D721Med (cell line): ENCODE measurements at regions not wholly inside any gene's neighbourhood (a gene's known extent, or its start where the extent isn't known, plus 50 kb on each side); places are given as distances from the start of the nearest gene placed in this dataset.
"Not testable (repeated sequence)": the region's sequence is repeated elsewhere in the genome, so short reads cannot be mapped to it uniquely, and the experiment has no call there.

Experiments
- DNase-seq: peaks from one replicate; pipeline ENCODE4 v3.0.0; 2011; ENCODE audit warnings: low spot score; ENCODE audit not compliant: insufficient read length
- FAIRE-seq: peaks from 2 replicates; lab custom pipeline; 2011; peaks lifted over from hg19 to GRCh38; lab: Jason Lieb, UNC
- TF ChIP-seq, protein P1 (sequence below): IDR thresholded peaks from 2 replicates; pipeline ENCODE4 v1.5.1; 2012; ENCODE audit warnings: mild to moderate bottlenecking, control low read depth; ENCODE audit not compliant: insufficient read depth; ENCODE audit errors: missing control alignments

DNA sequence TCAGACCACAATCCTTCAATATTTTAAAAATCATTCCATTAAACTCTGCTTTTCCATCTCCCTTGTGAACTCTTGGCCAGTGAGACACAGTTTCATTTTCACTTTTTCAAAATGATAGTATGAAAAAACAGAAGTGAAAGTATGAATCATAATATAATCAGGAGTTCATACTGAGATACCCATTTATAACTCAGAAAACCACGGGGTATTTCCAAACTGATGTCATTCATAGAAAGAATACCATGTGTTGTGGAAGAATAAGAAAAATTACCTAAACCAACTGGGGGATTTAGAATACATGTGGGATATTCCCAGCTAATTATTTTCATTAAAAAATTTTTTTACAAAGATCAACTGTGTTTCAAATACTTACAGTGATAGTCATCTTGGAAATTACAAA, 149.9 kb downstream of the MRPL39 start:
- TF ChIP-seq, protein P1, sequence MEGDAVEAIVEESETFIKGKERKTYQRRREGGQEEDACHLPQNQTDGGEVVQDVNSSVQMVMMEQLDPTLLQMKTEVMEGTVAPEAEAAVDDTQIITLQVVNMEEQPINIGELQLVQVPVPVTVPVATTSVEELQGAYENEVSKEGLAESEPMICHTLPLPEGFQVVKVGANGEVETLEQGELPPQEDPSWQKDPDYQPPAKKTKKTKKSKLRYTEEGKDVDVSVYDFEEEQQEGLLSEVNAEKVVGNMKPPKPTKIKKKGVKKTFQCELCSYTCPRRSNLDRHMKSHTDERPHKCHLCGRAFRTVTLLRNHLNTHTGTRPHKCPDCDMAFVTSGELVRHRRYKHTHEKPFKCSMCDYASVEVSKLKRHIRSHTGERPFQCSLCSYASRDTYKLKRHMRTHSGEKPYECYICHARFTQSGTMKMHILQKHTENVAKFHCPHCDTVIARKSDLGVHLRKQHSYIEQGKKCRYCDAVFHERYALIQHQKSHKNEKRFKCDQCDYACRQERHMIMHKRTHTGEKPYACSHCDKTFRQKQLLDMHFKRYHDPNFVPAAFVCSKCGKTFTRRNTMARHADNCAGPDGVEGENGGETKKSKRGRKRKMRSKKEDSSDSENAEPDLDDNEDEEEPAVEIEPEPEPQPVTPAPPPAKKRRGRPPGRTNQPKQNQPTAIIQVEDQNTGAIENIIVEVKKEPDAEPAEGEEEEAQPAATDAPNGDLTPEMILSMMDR: no peak
- no peak for FAIRE-seq
- no peak for DNase-seq

DNA sequence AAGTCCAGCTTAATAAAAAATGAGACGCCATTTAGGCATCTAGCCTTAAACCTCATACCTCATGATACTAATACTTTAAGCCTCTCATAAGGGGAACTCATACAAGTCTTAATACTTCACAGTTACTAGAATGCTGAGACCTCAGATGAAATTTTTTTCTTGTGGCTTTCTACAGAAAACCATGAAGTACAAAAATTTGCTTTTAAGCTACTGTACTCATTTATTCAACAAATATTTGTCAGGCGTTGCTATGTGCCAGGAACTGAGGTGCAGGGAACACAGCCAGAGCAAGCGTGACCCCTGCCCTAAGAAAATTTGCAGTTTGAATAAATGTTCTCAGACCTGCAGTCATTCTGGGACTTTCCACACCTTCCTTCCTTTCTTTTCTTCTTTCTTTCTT, 150.6 kb downstream of the MRPL39 start:
- TF ChIP-seq, protein P1: no peak
- FAIRE-seq (no peak), DNase-seq (no peak)

DNA sequence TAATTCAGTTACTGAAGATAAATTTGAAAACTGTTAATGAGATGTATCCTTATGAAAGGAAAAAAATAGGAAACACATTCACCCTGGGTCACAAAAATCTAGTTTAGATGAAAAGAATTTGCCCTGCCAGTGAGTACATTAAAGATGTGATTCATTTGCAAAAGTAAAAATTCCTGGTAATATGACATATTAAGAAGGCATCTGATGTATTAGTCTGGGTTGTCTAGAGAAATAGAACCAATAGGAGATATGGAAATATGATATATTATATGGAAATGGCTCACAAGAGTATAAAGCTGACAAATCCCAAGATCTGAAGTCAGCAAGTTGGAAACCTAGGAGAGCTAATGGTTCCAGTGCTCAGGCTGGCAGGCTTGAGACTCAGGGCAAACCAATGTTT, 153.8 kb downstream of the MRPL39 start:
- no peak for DNase-seq
- TF ChIP-seq, protein P1: no peak
- no peak for FAIRE-seq

DNA sequence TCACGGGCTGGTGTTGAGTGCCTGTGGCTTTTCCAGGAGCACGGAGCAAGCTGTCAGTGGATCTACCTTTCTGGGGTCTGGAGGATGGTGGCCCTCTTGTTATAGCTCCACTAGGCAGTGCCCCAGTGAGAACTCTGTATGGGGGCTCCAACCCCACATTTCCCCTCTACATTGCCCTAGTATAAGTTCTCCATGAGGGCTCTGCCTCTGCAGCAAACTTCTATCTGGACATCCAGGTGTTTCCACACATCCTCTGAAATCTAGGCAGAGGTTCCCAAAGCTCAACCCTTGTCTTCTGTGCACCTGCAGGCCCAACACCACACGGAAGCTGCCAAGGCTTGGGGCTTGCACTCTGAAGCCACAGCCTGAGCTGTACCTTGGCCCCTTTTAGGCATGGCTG, 157.3 kb downstream of the MRPL39 start:
- FAIRE-seq (no peak), DNase-seq (no peak)
- TF ChIP-seq, protein P1: no peak

DNA sequence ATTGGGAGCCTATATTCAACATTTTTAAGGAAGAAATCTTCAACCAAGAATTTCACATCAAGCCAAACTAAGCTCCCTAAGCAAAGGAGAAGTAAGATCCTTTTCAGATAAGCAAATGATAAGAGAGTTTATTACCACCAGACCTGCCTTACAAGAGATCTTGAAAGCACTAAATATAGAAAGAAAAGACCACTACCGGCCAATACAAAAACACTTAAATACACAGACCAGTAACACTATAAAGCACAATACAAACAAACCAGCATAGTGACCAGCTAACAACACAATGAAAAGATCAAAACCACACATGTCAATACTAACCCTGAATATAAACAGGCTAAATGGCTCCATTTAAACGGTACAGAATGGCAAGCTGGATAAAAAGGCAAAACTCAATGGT, 165.4 kb downstream of the MRPL39 start:
- FAIRE-seq (no peak), DNase-seq (no peak)
- TF ChIP-seq, protein P1: no peak

DNA sequence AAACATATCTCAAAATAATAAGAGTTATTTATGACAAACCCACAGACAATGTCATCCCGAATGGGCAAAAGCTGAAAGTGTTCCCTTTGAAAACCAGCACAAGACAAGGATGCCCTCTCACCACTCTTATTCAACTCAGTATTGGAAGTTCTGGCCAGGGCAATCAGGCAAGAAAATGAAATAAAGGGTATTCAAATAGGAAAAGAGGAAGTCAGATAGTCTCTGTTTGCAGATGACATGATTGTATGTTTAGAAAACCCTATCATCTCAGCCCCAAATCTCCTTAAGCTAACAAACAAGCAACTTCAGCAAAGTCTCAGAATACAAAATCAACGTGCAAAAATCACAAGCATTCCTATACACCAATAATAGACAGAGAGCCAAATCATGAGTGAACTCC, 169.8 kb downstream of the MRPL39 start:
- not testable (repeated sequence) for DNase-seq, FAIRE-seq

DNA sequence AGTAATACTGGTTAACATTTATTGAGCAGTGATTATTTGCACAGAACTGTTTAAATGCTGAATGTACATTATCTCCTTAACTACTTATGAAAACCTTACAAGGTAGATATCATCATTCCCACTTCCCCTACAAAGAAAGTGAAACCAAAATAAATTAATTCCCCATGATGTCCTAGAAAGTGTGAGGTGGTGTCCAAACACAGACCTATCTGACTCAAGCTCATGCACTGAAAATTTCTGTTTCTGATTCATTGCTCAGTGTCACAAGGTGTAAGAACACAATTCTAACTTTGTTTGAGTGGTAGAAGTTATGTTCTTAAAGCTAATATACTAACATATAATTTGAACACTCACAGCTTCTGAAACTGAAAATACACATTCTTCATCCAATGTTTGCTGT, 178.7 kb downstream of the MRPL39 start:
- TF ChIP-seq, protein P1: no peak
- no peak for DNase-seq
- FAIRE-seq: no peak

DNA sequence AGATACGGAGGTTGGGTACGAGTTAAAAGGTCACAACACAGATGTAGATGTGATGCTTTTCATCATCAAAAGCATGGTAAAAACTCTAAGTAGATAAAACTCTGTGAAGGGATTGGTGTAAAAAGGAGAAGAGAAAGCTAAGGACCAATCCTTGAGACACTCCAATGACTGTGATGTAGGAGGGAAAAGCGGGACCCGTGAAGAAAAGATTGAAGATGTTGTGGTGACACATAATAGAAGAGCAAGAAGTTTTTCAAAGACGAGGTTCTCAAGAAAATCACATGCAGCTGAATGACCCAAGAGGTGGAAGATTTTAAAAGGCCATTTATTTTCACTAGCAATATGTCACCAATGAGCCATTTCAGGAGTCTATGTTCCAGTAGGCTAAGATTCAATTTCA, 179.5 kb downstream of the MRPL39 start:
- TF ChIP-seq, protein P1: no peak
- DNase-seq (no peak), FAIRE-seq (no peak)
